ENCODE measurements at regions not wholly inside any gene's neighbourhood (a gene's known extent, or its start where the extent isn't known, plus 50 kb on each side); places are given as distances from the start of the nearest gene placed in this dataset.

DNA sequence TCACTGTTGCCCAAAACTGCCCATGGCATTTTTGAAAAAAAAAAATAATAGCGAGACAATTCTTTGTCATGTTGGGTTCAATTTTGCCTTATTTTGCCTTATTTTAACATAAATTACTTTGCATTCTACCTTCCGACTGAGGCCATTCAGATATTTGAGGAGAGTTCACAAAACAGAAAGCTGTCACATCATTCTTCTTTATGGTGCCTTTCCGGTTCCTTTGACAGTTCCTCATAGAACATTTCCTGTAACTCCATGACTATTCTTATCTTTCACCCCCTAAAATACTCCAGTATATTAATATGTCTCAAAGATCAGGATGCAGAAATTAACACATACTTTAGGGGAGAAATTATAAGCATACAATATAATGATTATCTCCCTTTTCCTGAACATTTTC is 476.7 kb downstream of the NOVA1 start:
- TF ChIP-seq, protein P1, sequence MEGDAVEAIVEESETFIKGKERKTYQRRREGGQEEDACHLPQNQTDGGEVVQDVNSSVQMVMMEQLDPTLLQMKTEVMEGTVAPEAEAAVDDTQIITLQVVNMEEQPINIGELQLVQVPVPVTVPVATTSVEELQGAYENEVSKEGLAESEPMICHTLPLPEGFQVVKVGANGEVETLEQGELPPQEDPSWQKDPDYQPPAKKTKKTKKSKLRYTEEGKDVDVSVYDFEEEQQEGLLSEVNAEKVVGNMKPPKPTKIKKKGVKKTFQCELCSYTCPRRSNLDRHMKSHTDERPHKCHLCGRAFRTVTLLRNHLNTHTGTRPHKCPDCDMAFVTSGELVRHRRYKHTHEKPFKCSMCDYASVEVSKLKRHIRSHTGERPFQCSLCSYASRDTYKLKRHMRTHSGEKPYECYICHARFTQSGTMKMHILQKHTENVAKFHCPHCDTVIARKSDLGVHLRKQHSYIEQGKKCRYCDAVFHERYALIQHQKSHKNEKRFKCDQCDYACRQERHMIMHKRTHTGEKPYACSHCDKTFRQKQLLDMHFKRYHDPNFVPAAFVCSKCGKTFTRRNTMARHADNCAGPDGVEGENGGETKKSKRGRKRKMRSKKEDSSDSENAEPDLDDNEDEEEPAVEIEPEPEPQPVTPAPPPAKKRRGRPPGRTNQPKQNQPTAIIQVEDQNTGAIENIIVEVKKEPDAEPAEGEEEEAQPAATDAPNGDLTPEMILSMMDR (conservative IDR thresholded peaks at IDR 0.05 in 1 of 2, IDR thresholded peaks at IDR 0.05 in 1 of 2; ENCODE audit: extremely low read depth in 1 of 2, insufficient read depth in 1 of 2, low read depth in 1 of 2, low read length in 2 of 2): no peak
- no peak for TF ChIP-seq EZH2 (IDR thresholded peaks at IDR 0.05; ENCODE audit: borderline replicate concordance, low read length)
